ENCODE measurements at regions not wholly inside any gene's neighbourhood (a gene's known extent, or its start where the extent isn't known, plus 50 kb on each side); places are given as distances from the start of the nearest gene placed in this dataset.

DNA sequence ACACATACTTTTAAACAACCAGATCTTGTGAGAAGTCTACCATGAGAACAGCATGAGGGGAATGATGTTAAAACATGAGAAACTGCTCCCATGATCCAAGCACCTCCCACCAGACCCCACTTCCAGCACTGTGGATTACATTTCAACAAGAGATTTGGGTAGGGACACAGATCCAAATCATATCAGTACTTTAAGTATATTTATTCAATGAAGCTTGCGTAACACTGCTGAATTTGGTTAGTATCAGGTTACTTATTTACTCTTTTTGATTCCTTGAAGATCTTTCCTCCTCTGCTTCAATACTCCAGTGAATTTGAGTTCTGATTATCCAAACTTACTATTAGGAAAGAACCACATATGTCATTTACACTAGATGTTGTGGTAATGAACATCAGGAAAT lies 418.6 kb downstream of the PIK3C3 start:
- TF ChIP-seq POLR2A (IDR thresholded peaks at IDR 0.05), result no peak
- TF ChIP-seq, protein P1, sequence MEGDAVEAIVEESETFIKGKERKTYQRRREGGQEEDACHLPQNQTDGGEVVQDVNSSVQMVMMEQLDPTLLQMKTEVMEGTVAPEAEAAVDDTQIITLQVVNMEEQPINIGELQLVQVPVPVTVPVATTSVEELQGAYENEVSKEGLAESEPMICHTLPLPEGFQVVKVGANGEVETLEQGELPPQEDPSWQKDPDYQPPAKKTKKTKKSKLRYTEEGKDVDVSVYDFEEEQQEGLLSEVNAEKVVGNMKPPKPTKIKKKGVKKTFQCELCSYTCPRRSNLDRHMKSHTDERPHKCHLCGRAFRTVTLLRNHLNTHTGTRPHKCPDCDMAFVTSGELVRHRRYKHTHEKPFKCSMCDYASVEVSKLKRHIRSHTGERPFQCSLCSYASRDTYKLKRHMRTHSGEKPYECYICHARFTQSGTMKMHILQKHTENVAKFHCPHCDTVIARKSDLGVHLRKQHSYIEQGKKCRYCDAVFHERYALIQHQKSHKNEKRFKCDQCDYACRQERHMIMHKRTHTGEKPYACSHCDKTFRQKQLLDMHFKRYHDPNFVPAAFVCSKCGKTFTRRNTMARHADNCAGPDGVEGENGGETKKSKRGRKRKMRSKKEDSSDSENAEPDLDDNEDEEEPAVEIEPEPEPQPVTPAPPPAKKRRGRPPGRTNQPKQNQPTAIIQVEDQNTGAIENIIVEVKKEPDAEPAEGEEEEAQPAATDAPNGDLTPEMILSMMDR (IDR thresholded peaks at IDR 0.05), result no peak
